ACHN (cell line): ENCODE measurements at regions not wholly inside any gene's neighbourhood (a gene's known extent, or its start where the extent isn't known, plus 50 kb on each side); places are given as distances from the start of the nearest gene placed in this dataset.
"Not testable (repeated sequence)": the region's sequence is repeated elsewhere in the genome, so short reads cannot be mapped to it uniquely, and the experiment has no call there.

ENCODE experiments used
- DNase-seq: peaks from one replicate; pipeline ENCODE4 v3.0.0-alpha.2; 2015
- in situ Hi-C: cut with HindIII; loops from 2 replicates; pipeline ENCODE4 v1.10.0; 2017; ENCODE audit warnings: low sequenced_read_pairs, low pct_ligation_motif_present, low pct_unique_long_range_greater_than_20kb

- DNase-seq, result no peak
- in situ Hi-C loops, result no loop called here
These were observed 1167.7 kb upstream of the ADGRB3 start for GRCh38 chr6:67467341-67467740.

- in situ Hi-C loops, DNase-seq: not testable (repeated sequence)
These were observed 1172.4 kb upstream of the ADGRB3 start for GRCh38 chr6:67462725-67463124.

GRCh38 chr6:67459556-67459955 is 1175.5 kb upstream of the ADGRB3 start:
- in situ Hi-C loops, result no loop called here
- DNase-seq, result no peak

GRCh38 chr6:67458265-67458664 is 1176.8 kb upstream of the ADGRB3 start:
- no peak for DNase-seq

GRCh38 chr6:67451874-67452273 is 1183.2 kb upstream of the ADGRB3 start:
- in situ Hi-C loops, result no loop called here

More at GRCh38 chr6:67458265-67458664, 1176.8 kb upstream of the ADGRB3 start:
- in situ Hi-C loops, result no loop called here

GRCh38 chr6:67450641-67451040 is 1184.4 kb upstream of the ADGRB3 start:
- no peak for DNase-seq
- in situ Hi-C loops, result no loop called here

More at GRCh38 chr6:67451874-67452273, 1183.2 kb upstream of the ADGRB3 start:
- no peak for DNase-seq

- in situ Hi-C loops, result no loop called here
- no peak for DNase-seq
These were observed 1185.5 kb upstream of the ADGRB3 start for GRCh38 chr6:67449602-67450001.

GRCh38 chr6:67433124-67433523 is 1202.0 kb upstream of the ADGRB3 start:
- DNase-seq, result no peak
- in situ Hi-C loops, result no loop called here

- in situ Hi-C loops, result no loop called here
- no peak for DNase-seq
These were observed 1204.0 kb upstream of the ADGRB3 start for GRCh38 chr6:67431076-67431475.

GRCh38 chr6:67426686-67427085 is 1208.4 kb upstream of the ADGRB3 start:
- in situ Hi-C loops, DNase-seq: not testable (repeated sequence)

GRCh38 chr6:67412035-67412434 is 1223.0 kb upstream of the ADGRB3 start:
- in situ Hi-C loops, result no loop called here
- no peak for DNase-seq

GRCh38 chr6:67411036-67411435 is 1224.0 kb upstream of the ADGRB3 start:
- in situ Hi-C loops, result no loop called here
- DNase-seq, result no peak

- in situ Hi-C loops, result no loop called here
- DNase-seq, result no peak
These were observed 1240.8 kb upstream of the ADGRB3 start for GRCh38 chr6:67394254-67394653.

- in situ Hi-C loops, result no loop called here
These were observed 1241.7 kb upstream of the ADGRB3 start for GRCh38 chr6:67393356-67393755.

GRCh38 chr6:67391955-67392354 is 1243.1 kb upstream of the ADGRB3 start:
- in situ Hi-C loops, result no loop called here
- no peak for DNase-seq

More at GRCh38 chr6:67393356-67393755, 1241.7 kb upstream of the ADGRB3 start:
- DNase-seq, result no peak

GRCh38 chr6:67369679-67370078 is 1265.4 kb upstream of the ADGRB3 start:
- in situ Hi-C loops, result no loop called here
- no peak for DNase-seq

- DNase-seq, result no peak
- in situ Hi-C loops, result no loop called here
These were observed 1272.1 kb upstream of the ADGRB3 start for GRCh38 chr6:67362976-67363375.

- in situ Hi-C loops, result no loop called here
These were observed 1273.8 kb upstream of the ADGRB3 start for GRCh38 chr6:67361264-67361663.

GRCh38 chr6:67358241-67358640 is 1276.8 kb upstream of the ADGRB3 start:
- no peak for DNase-seq
- in situ Hi-C loops, result no loop called here

More at GRCh38 chr6:67361264-67361663, 1273.8 kb upstream of the ADGRB3 start:
- DNase-seq, result no peak

- DNase-seq, result no peak
- in situ Hi-C loops, result no loop called here
These were observed 1281.2 kb upstream of the ADGRB3 start for GRCh38 chr6:67353861-67354260.

- in situ Hi-C loops, result no loop called here
- DNase-seq, result no peak
These were observed 1282.4 kb upstream of the ADGRB3 start for GRCh38 chr6:67352717-67353116.
